HepG2 (cell line): ENCODE measurements at regions not wholly inside any gene's neighbourhood (a gene's known extent, or its start where the extent isn't known, plus 50 kb on each side); places are given as distances from the start of the nearest gene placed in this dataset.

Source experiments
- ATAC-seq: fragments of 200-7000 bp; cut with Tn5 transposase; 3 replicates; pipeline ENCODE4 v1.9.1; 2020; ENCODE audit warnings: mild to moderate bottlenecking, moderate library complexity
- BruUV-seq: library from RNA; stranded (reverse); fragments of 400-500 nt; replicated peaks from 2 replicates; lab custom pipeline; 2021; lab: Mats Ljungman, UMichigan
- CTCF ChIA-PET: fragments of 300-600 bp; formaldehyde crosslinking; extraction: SDS; loops from one replicate; lab custom pipeline; 2021; ENCODE audit warnings: low total read pairs, inconsistent platforms, low intra/inter-chr PET ratio; lab: Yijun Ruan, JAX
- POLR2A ChIA-PET: fragments of 350-600 bp; sonication (Branson Sonifier 250); formaldehyde crosslinking; loops from one replicate; lab custom pipeline; 2020; ENCODE audit warnings: antibody characterized with exemption, inconsistent platforms; lab: Yijun Ruan, JAX
- DNase-seq: peaks from one replicate; pipeline ENCODE4 v3.0.0-alpha.2; 2015; ENCODE audit warnings: low spot score
- FAIRE-seq: peaks from 3 replicates; lab custom pipeline; 2011; peaks lifted over from hg19 to GRCh38; lab: Jason Lieb, UNC
- H2AFZ ChIP-seq: one replicate; pipeline ENCODE4 v1.6.1; 2011; ENCODE audit warnings: low read length, inconsistent platforms
- H3K27ac ChIP-seq: fragments of 300-600 bp; 3 replicates; pipeline ENCODE4 v1.8.0; 2011; ENCODE audit warnings: mixed run types, mild to moderate bottlenecking, mixed read lengths, low read length, inconsistent platforms; ENCODE audit not compliant: insufficient read depth; ENCODE audit errors: extremely low read length
- H3K27me3 ChIP-seq, 2 experiments: fragments of 200-600 bp in 1 of 2; 2 replicates in 1 of 2; 3 replicates in 1 of 2; pipeline versions ENCODE4 v1.6.0 to v1.8.0; 2011; ENCODE audit warnings: low read length in 2 of 2, mild to moderate bottlenecking in 2 of 2, moderate library complexity in 2 of 2, inconsistent platforms in 1 of 2; ENCODE audit not compliant: insufficient read depth in 2 of 2, control insufficient read depth in 1 of 2
- H3K36me3 ChIP-seq, 2 experiments: fragments of 200-600 bp in 1 of 2; replicated peaks in 1 of 2; 2 replicates in 1 of 2; 3 replicates in 1 of 2; pipeline versions ENCODE4 v1.5.1 to v1.8.0; 2011; ENCODE audit warnings: low read length in 2 of 2, inconsistent platforms in 1 of 2; ENCODE audit not compliant: insufficient read depth in 2 of 2, control insufficient read depth in 1 of 2
- H3K4me1 ChIP-seq: 2 replicates; pipeline ENCODE4 v1.5.1; 2012; ENCODE audit warnings: low read length, inconsistent platforms; ENCODE audit not compliant: insufficient read depth
- H3K4me2 ChIP-seq: 2 replicates; pipeline ENCODE4 v1.6.0; 2011; ENCODE audit warnings: low read depth, low read length, inconsistent platforms
- H3K4me3 ChIP-seq, 3 experiments: fragments of 200-600 bp in 1 of 3; sonication (generic), shearing (Covaris generic) in 1 of 3; replicated peaks in 1 of 3; 2 replicates each; pipeline ENCODE4 v1.5.1; 2011 to 2016; ENCODE audit warnings: low read length in 3 of 3, inconsistent platforms in 2 of 3, low read depth in 2 of 3, mild to moderate bottlenecking in 2 of 3, control low read depth in 1 of 3, mixed read lengths in 1 of 3; ENCODE audit not compliant: insufficient read depth in 1 of 3
- H3K79me2 ChIP-seq: one replicate; pipeline ENCODE4 v1.6.1; 2011; ENCODE audit warnings: low read length, inconsistent platforms; ENCODE audit not compliant: insufficient read depth
- H3K9ac ChIP-seq: 2 replicates; pipeline ENCODE4 v1.6.0; 2011; ENCODE audit warnings: mild to moderate bottlenecking, low read depth, low read length, inconsistent platforms; ENCODE audit not compliant: insufficient read depth
- H3K9me3 ChIP-seq: 2 replicates; pipeline ENCODE4 v1.5.1; 2012; ENCODE audit warnings: mild to moderate bottlenecking, low read length
- H4K20me1 ChIP-seq: 2 replicates; pipeline ENCODE4 v1.6.0; 2011; ENCODE audit warnings: inconsistent platforms, mild to moderate bottlenecking, low read length, moderate library complexity; ENCODE audit not compliant: insufficient read depth
- ATF5 ChIP-seq: sonication (generic); formaldehyde crosslinking; IDR thresholded peaks from 2 replicates; pipeline ENCODE4 v1.4.0; 2020; ENCODE audit warnings: mild to moderate bottlenecking, low read depth, missing genetic modification reagents
- KDM5B ChIP-seq: sonication (generic); formaldehyde crosslinking; IDR thresholded peaks from 2 replicates; pipeline ENCODE4 v1.4.0; 2020; ENCODE audit warnings: missing genetic modification reagents, mild to moderate bottlenecking, borderline replicate concordance
- KLF15 ChIP-seq: sonication (generic); formaldehyde crosslinking; IDR thresholded peaks from 2 replicates; pipeline ENCODE4 v1.8.1; 2023; ENCODE audit warnings: borderline replicate concordance, mild to moderate bottlenecking, inconsistent platforms, missing genetic modification reagents, mixed read lengths
- MAFF ChIP-seq: IDR thresholded peaks from 2 replicates; pipeline ENCODE4 v1.6.1; 2011; ENCODE audit warnings: low read depth, low read length, improper control_type of control experiment
- MAFK ChIP-seq, 2 experiments: IDR thresholded peaks in 1 of 2; conservative IDR thresholded peaks in 1 of 2; 2 replicates each; pipeline ENCODE4 v1.6.1; 2011; ENCODE audit warnings: improper control_type of control experiment in 2 of 2, low read length in 2 of 2
- MLX ChIP-seq: IDR thresholded peaks from 2 replicates; pipeline ENCODE4 v1.6.1; 2016
- NCOA1 ChIP-seq: sonication (generic); formaldehyde crosslinking; IDR thresholded peaks from 2 replicates; pipeline ENCODE4 v1.9.0; 2021; ENCODE audit warnings: missing genetic modification reagents
- RFX1 ChIP-seq: fragments of 450-650 bp; IDR thresholded peaks from 2 replicates; pipeline ENCODE4 v1.6.1; 2017
- SALL2 ChIP-seq: sonication (generic); formaldehyde crosslinking; IDR thresholded peaks from 2 replicates; pipeline ENCODE4 v1.8.1; 2023; ENCODE audit warnings: mild to moderate bottlenecking, missing genetic modification reagents, inconsistent platforms
- ZBTB37 ChIP-seq: sonication (generic); formaldehyde crosslinking; IDR thresholded peaks from 2 replicates; pipeline ENCODE4 v1.4.0; 2020; ENCODE audit warnings: mild to moderate bottlenecking, missing genetic modification reagents
- ZNF235 ChIP-seq: sonication (generic); formaldehyde crosslinking; IDR thresholded peaks from 2 replicates; pipeline ENCODE4 v1.8.1; 2023; ENCODE audit warnings: mild to moderate bottlenecking, missing genetic modification reagents, borderline replicate concordance
- ZNF24 ChIP-seq: fragments of 450-650 bp; IDR thresholded peaks from 2 replicates; pipeline ENCODE4 v1.6.1; 2017; ENCODE audit warnings: antibody characterized with exemption, mild to moderate bottlenecking
- ZNF260 ChIP-seq: sonication (generic); formaldehyde crosslinking; IDR thresholded peaks from 2 replicates; pipeline ENCODE4 v1.4.0; 2020; ENCODE audit warnings: missing genetic modification reagents, low read depth, mild to moderate bottlenecking, borderline replicate concordance
- ZNF557 ChIP-seq: sonication (generic); formaldehyde crosslinking; IDR thresholded peaks from 2 replicates; pipeline ENCODE4 v1.4.0; 2020; ENCODE audit warnings: missing genetic modification reagents
- WGBS: methylation state at CpG from one replicate; pipeline ENCODE4 v1.1.6; 2017; ENCODE audit warnings: low lambda C conversion rate; 5-methylcytosine and 5-hydroxymethylcytosine counted together
- in situ Hi-C: cut with HindIII; loops from 2 replicates; pipeline ENCODE4 v1.10.0; 2017; ENCODE audit warnings: low pct_unique_long_range_greater_than_20kb; ENCODE audit not compliant: extremely low pct_ligation_motif_present
- intact Hi-C: fragments of 100-400 bp; cut with micrococcal nuclease; formaldehyde crosslinking; loops from one replicate; pipeline ENCODE4 v1.10.0; 2022; ENCODE audit not compliant: unreplicated experiment

- H3K36me3 ChIP-seq = no peaks in the 10 kb centered on the region
- ATAC-seq = no peak
- no peak overlapping the region for H3K27ac ChIP-seq
- intact Hi-C loops = no loop called here
- TF ChIP-seq NCOA1 = no peak
- TF ChIP-seq ATF5 (CRISPR knock-in tag) = no peak
- TF ChIP-seq SALL2 (CRISPR knock-in tag) = no peak
- peak; percentile 7 to 15; a peak in 1 of 4 replicates for TF ChIP-seq MAFK (conservative IDR thresholded peaks at IDR 0.05 in 1 of 2, IDR thresholded peaks at IDR 0.05 in 1 of 2; ENCODE audit: low read length in 2 of 2)
- no peak for TF ChIP-seq ZNF557 (CRISPR knock-in tag)
- TF ChIP-seq MAFF = 0 out of 2 replicates have a peak, but pooled peaks have one; percentile 8
- no peak overlapping the region for H3K4me3 ChIP-seq
- ChIA-PET POLR2A (no interaction called here), CTCF (no interaction called here)
- no peak overlapping the region for H2AFZ ChIP-seq
- no peak for DNase-seq
- H3K4me2 ChIP-seq = no peak overlapping the region
- no TSS peak for BruUV-seq
- H3K4me1 ChIP-seq = no peaks in the 10 kb centered on the region
- in situ Hi-C loops = no loop called here
- no peaks in the 10 kb centered on the region for H3K9me3 ChIP-seq
- H3K79me2 ChIP-seq = no peaks in the 10 kb centered on the region
- no peak overlapping the region for H3K9ac ChIP-seq
- FAIRE-seq = no peak
- no peaks in the 10 kb centered on the region for H3K27me3 ChIP-seq
- 2% methylated on average over 2 of the region's 2 CpGs for WGBS
- no peaks in the 10 kb centered on the region for H4K20me1 ChIP-seq
Measured at GRCh38 chr11:26137651-26138050, 194.3 kb upstream of the ANO3 start.

- WGBS = 2% methylated on average over 1 of the region's 1 CpG
- Histone ChIP-seq H3K27ac (no peak overlapping the region), H3K4me3 (no peak overlapping the region), H3K27me3 (no peaks in the 10 kb centered on the region), H3K9ac (no peak overlapping the region), H3K36me3 (no peaks in the 10 kb centered on the region), H3K79me2 (no peaks in the 10 kb centered on the region), H2AFZ (no peak overlapping the region), H4K20me1 (no peaks in the 10 kb centered on the region), H3K4me2 (no peak overlapping the region), H3K9me3 (no peaks in the 10 kb centered on the region), H3K4me1 (no peaks in the 10 kb centered on the region)
- DNase-seq = no peak
- no peak for FAIRE-seq
- BruUV-seq = no TSS peak
- in situ Hi-C loops (no loop called here), intact Hi-C loops (no loop called here)
- ATAC-seq = no peak
- CTCF ChIA-PET = no interaction called here
- POLR2A ChIA-PET = no interaction called here
- TF ChIP-seq KLF15 = no peak
- no peak for TF ChIP-seq ZBTB37
- no peak for TF ChIP-seq ZNF24
- TF ChIP-seq ZNF235 (CRISPR knock-in tag) = no peak
- no peak for TF ChIP-seq ZNF260 (CRISPR knock-in tag)
- TF ChIP-seq KDM5B = no peak
- TF ChIP-seq MLX (CRISPR knock-in tag) = no peak
- no peak for TF ChIP-seq RFX1
Measured at GRCh38 chr11:26142891-26143290, 189.0 kb upstream of the ANO3 start.
